OCI-LY1 (cell line): ENCODE measurements at regions not wholly inside any gene's neighbourhood (a gene's known extent, or its start where the extent isn't known, plus 50 kb on each side); places are given as distances from the start of the nearest gene placed in this dataset.

ENCODE experiments used
- H2AFZ ChIP-seq: fragments of 200-600 bp; sonication (generic), shearing (Covaris generic); 2 replicates; pipeline ENCODE4 v1.6.0; 2014; ENCODE audit warnings: antibody characterized with exemption, mild to moderate bottlenecking, low read length
- H3F3A ChIP-seq: fragments of 200-600 bp; sonication (generic), shearing (Covaris generic); 2 replicates; pipeline ENCODE4 v1.6.0; 2014; ENCODE audit warnings: mild to moderate bottlenecking, antibody characterized with exemption, low read length, moderate library complexity; ENCODE audit not compliant: insufficient read depth
- H3K27ac ChIP-seq: fragments of 200-600 bp; sonication (generic); 2 replicates; pipeline ENCODE4 v1.5.1; 2014; ENCODE audit warnings: low read length, mixed run types, mild to moderate bottlenecking, low read depth; ENCODE audit not compliant: poor library complexity, severe bottlenecking
- H3K27me3 ChIP-seq: fragments of 200-600 bp; sonication (generic); 2 replicates; pipeline ENCODE4 v1.6.0; 2014; ENCODE audit warnings: antibody characterized with exemption, mild to moderate bottlenecking, low read length, moderate library complexity; ENCODE audit not compliant: insufficient read depth
- H3K36me3 ChIP-seq: fragments of 200-600 bp; sonication (generic); 2 replicates; pipeline ENCODE4 v1.6.1; 2014; ENCODE audit warnings: mild to moderate bottlenecking, antibody characterized with exemption, low read length, moderate library complexity, mixed read lengths; ENCODE audit not compliant: insufficient read depth
- H3K4me1 ChIP-seq: fragments of 200-600 bp; sonication (generic); 2 replicates; pipeline ENCODE4 v1.5.1; 2014; ENCODE audit warnings: mild to moderate bottlenecking, low read length, moderate library complexity; ENCODE audit not compliant: insufficient read depth, severe bottlenecking
- H3K4me2 ChIP-seq: fragments of 200-600 bp; sonication (generic), shearing (Covaris generic); 2 replicates; pipeline ENCODE4 v1.6.1; 2014; ENCODE audit warnings: low read length
- H3K4me3 ChIP-seq: fragments of 200-600 bp; sonication (generic); 2 replicates; pipeline ENCODE4 v1.5.1; 2014; ENCODE audit warnings: low read length, low read depth, mild to moderate bottlenecking, mixed read lengths; ENCODE audit not compliant: poor library complexity, severe bottlenecking
- H3K79me2 ChIP-seq: fragments of 200-600 bp; shearing (Covaris generic); 2 replicates; pipeline ENCODE4 v1.6.1; 2016; ENCODE audit warnings: mixed run types, low read length, mixed read lengths; ENCODE audit not compliant: insufficient read depth
- H3K9ac ChIP-seq: fragments of 200-600 bp; sonication (generic), shearing (Covaris generic); 2 replicates; pipeline ENCODE4 v1.6.1; 2014; ENCODE audit warnings: mild to moderate bottlenecking, low read length, mixed read lengths
- H3K9me2 ChIP-seq: fragments of 200-600 bp; sonication (generic), shearing (Covaris generic); 2 replicates; pipeline ENCODE4 v1.6.1; 2014; ENCODE audit warnings: low read depth, mild to moderate bottlenecking, low read length, mixed read lengths
- H3K9me3 ChIP-seq: fragments of 200-600 bp; shearing (Covaris generic); 2 replicates; pipeline ENCODE4 v1.6.1; 2014; ENCODE audit warnings: low read length, mixed read lengths
- H4K20me1 ChIP-seq: fragments of 200-600 bp; sonication (generic), shearing (Covaris generic); 2 replicates; pipeline ENCODE4 v1.6.0; 2016; ENCODE audit warnings: mild to moderate bottlenecking, low read length; ENCODE audit not compliant: insufficient read depth
- CTCF ChIP-seq: fragments of 200-600 bp; sonication (generic), shearing (Covaris generic); IDR thresholded peaks from 2 replicates; pipeline ENCODE4 v1.5.1; 2017; ENCODE audit warnings: mild to moderate bottlenecking, antibody characterized with exemption, low read length, moderate library complexity, mixed read lengths
- EZH2 ChIP-seq: fragments of 200-600 bp; sonication (generic), shearing (Covaris generic); IDR thresholded peaks from 2 replicates; pipeline ENCODE4 v1.8.0; 2017; ENCODE audit warnings: borderline replicate concordance, mixed run types, mild to moderate bottlenecking, antibody characterized with exemption, low read length, moderate library complexity, mixed read lengths

GRCh38 chr14:54147758-54148157, 191.1 kb upstream of the BMP4 start:
- H3K9me3 ChIP-seq: no peaks in the 10 kb centered on the region
- H3K9ac ChIP-seq: no peak overlapping the region
- no peaks in the 10 kb centered on the region for H4K20me1 ChIP-seq
- TF ChIP-seq EZH2 (no peak), CTCF (no peak)
- H3K27me3 ChIP-seq: no peaks in the 10 kb centered on the region
- no peak overlapping the region for H3K4me3 ChIP-seq
- H3K27ac ChIP-seq: no peak overlapping the region
- H3K4me1 ChIP-seq: no peaks in the 10 kb centered on the region
- H3K4me2 ChIP-seq: no peak overlapping the region
- H3K79me2 ChIP-seq: no peaks in the 10 kb centered on the region
- no peaks in the 10 kb centered on the region for H3F3A ChIP-seq
- no peaks in the 10 kb centered on the region for H3K36me3 ChIP-seq
- no peak overlapping the region for H2AFZ ChIP-seq
- no peaks in the 10 kb centered on the region for H3K9me2 ChIP-seq

- Histone ChIP-seq H3K9ac (no peak overlapping the region), H3K9me3 (no peaks in the 10 kb centered on the region), H3K4me1 (no peaks in the 10 kb centered on the region), H3K9me2 (no peaks in the 10 kb centered on the region), H3K27me3 (no peaks in the 10 kb centered on the region), H3K4me3 (no peak overlapping the region), H3K27ac (no peak overlapping the region), H3K79me2 (no peaks in the 10 kb centered on the region), H3F3A (no peaks in the 10 kb centered on the region), H2AFZ (no peak overlapping the region), H3K36me3 (no peaks in the 10 kb centered on the region), H4K20me1 (no peaks in the 10 kb centered on the region), H3K4me2 (no peak overlapping the region)
- TF ChIP-seq CTCF (no peak), EZH2 (no peak)
Observed at GRCh38 chr14:54148251-54148650, 191.6 kb upstream of the BMP4 start.

- H3K79me2 ChIP-seq: no peaks in the 10 kb centered on the region
- H3F3A ChIP-seq: no peaks in the 10 kb centered on the region
- no peak overlapping the region for H2AFZ ChIP-seq
- no peaks in the 10 kb centered on the region for H3K4me1 ChIP-seq
- no peaks in the 10 kb centered on the region for H3K9me2 ChIP-seq
- H3K4me2 ChIP-seq: no peak overlapping the region
- H4K20me1 ChIP-seq: no peaks in the 10 kb centered on the region
- H3K27me3 ChIP-seq: no peaks in the 10 kb centered on the region
- no peak overlapping the region for H3K4me3 ChIP-seq
- no peaks in the 10 kb centered on the region for H3K36me3 ChIP-seq
- H3K27ac ChIP-seq: no peak overlapping the region
- no peak for TF ChIP-seq EZH2
- TF ChIP-seq CTCF: no peak
- H3K9ac ChIP-seq: no peak overlapping the region
- H3K9me3 ChIP-seq: no peaks in the 10 kb centered on the region
Observed at GRCh38 chr14:54152351-54152750, 195.7 kb upstream of the BMP4 start.
